ENCODE measurements at regions not wholly inside any gene's neighbourhood (a gene's known extent, or its start where the extent isn't known, plus 50 kb on each side); places are given as distances from the start of the nearest gene placed in this dataset.

GRCh38 chr21:35520302-35520701 is 471.2 kb upstream of the RUNX1 start:
- Histone ChIP-seq H3K9me3 (no peaks in the 10 kb centered on the region), H2AFZ (ENCODE audit: low read depth) (no peak overlapping the region; the same call in 1 of the 2 replicates), H3F3A (replicated peaks; ENCODE audit: insufficient read depth) (no peaks in the 10 kb centered on the region), H3K4me2 (no peak overlapping the region), H3K9ac (no peak overlapping the region), H3K9me2 (no peaks in the 10 kb centered on the region), H4K20me1 (ENCODE audit: insufficient read depth) (no peaks in the 10 kb centered on the region), H3K4me3 (ENCODE audit: low read depth in 2 of 2, low read length in 1 of 2) (no peak overlapping the region), H3K27ac (ENCODE audit: low read depth in 2 of 2, low read length in 1 of 2) (no peak overlapping the region), H3K4me1 (ENCODE audit: control insufficient read depth in 1 of 2, insufficient read depth in 2 of 2, low read depth in 1 of 2, low read length in 1 of 2) (no peaks in the 10 kb centered on the region), H3K36me3 (replicated peaks in 1 of 2; ENCODE audit: control insufficient read depth in 1 of 2, insufficient read depth in 2 of 2, low read length in 1 of 2) (no peaks in the 10 kb centered on the region), H3K27me3 (ENCODE audit: insufficient read depth) (no peaks in the 10 kb centered on the region), H3K79me2 (ENCODE audit: insufficient read depth) (no peaks in the 10 kb centered on the region)
- DNase-seq: no peak
- CTCF ChIA-PET: no interaction called here
- POLR2A ChIA-PET: no interaction called here
- 59% methylated on average over 8 of the region's 8 CpGs for WGBS (ENCODE audit: low lambda C conversion rate)
- TF ChIP-seq SIN3A (IDR thresholded peaks at IDR 0.05; ENCODE audit: borderline replicate concordance, low read depth, low read length) (no peak), FOSL2 (IDR thresholded peaks at IDR 0.05; ENCODE audit: borderline replicate concordance, low read depth) (no peak), ELF1 (IDR thresholded peaks at IDR 0.05) (no peak), MXI1 (IDR thresholded peaks at IDR 0.05; ENCODE audit: low read depth, low read length) (no peak), RAD21 (IDR thresholded peaks at IDR 0.05; ENCODE audit: low read length) (no peak), GABPA (IDR thresholded peaks at IDR 0.05; ENCODE audit: low read depth) (no peak), NRF1 (IDR thresholded peaks at IDR 0.05; ENCODE audit: low read depth, low read length) (no peak), POLR2AphosphoS5 (IDR thresholded peaks at IDR 0.05; ENCODE audit: low read depth, low read length) (no peak), USF1 (IDR thresholded peaks at IDR 0.05; ENCODE audit: borderline replicate concordance, low read depth) (no peak)

- DNase-seq: no peak
- H3K9me3 ChIP-seq: no peaks in the 10 kb centered on the region
- no peaks in the 10 kb centered on the region for H3K36me3 ChIP-seq (replicated peaks in 1 of 2; ENCODE audit: control insufficient read depth in 1 of 2, insufficient read depth in 2 of 2, low read length in 1 of 2)
- 41% methylated on average over 6 of the region's 6 CpGs for WGBS (ENCODE audit: low lambda C conversion rate)
- no peak overlapping the region for H2AFZ ChIP-seq (ENCODE audit: low read depth)
- ChIA-PET POLR2A (no interaction called here), CTCF (no interaction called here)
- H4K20me1 ChIP-seq (ENCODE audit: insufficient read depth): no peaks in the 10 kb centered on the region
- H3K79me2 ChIP-seq (ENCODE audit: insufficient read depth): no peaks in the 10 kb centered on the region
- no peak overlapping the region for H3K4me2 ChIP-seq
- no peaks in the 10 kb centered on the region for H3K4me1 ChIP-seq (ENCODE audit: control insufficient read depth in 1 of 2, insufficient read depth in 2 of 2, low read depth in 1 of 2, low read length in 1 of 2)
- H3K9me2 ChIP-seq: no peaks in the 10 kb centered on the region
- H3K9ac ChIP-seq: no peak overlapping the region
- no peaks in the 10 kb centered on the region for H3F3A ChIP-seq (replicated peaks; ENCODE audit: insufficient read depth)
- no peak overlapping the region for H3K4me3 ChIP-seq (ENCODE audit: low read depth in 2 of 2, low read length in 1 of 2)
- TF ChIP-seq SIN3A (IDR thresholded peaks at IDR 0.05; ENCODE audit: borderline replicate concordance, low read depth, low read length) (no peak), FOSL2 (IDR thresholded peaks at IDR 0.05; ENCODE audit: borderline replicate concordance, low read depth) (no peak), GABPA (IDR thresholded peaks at IDR 0.05; ENCODE audit: low read depth) (no peak), FOXM1 (IDR thresholded peaks at IDR 0.05; ENCODE audit: low read depth) (no peak), TEAD4 (IDR thresholded peaks at IDR 0.05; ENCODE audit: borderline replicate concordance, insufficient read depth) (no peak), GATA2 (CRISPR knock-in tag; IDR thresholded peaks at IDR 0.05) (no peak), IRF3 (IDR thresholded peaks at IDR 0.05; ENCODE audit: low read depth, low read length) (no peak), SMC3 (IDR thresholded peaks at IDR 0.05; ENCODE audit: low read depth, low read length) (no peak), RFX5 (IDR thresholded peaks at IDR 0.05; ENCODE audit: low read length) (no peak), USF1 (IDR thresholded peaks at IDR 0.05; ENCODE audit: borderline replicate concordance, low read depth) (no peak), JUND (IDR thresholded peaks at IDR 0.05) (no peak), EZH2phosphoT487 (IDR thresholded peaks at IDR 0.05; ENCODE audit: borderline replicate concordance, low read depth) (no peak), POLR2AphosphoS5 (IDR thresholded peaks at IDR 0.05; ENCODE audit: low read depth, low read length) (no peak), RXRA (IDR thresholded peaks at IDR 0.05; ENCODE audit: borderline replicate concordance, low read depth) (no peak), NFIC (IDR thresholded peaks at IDR 0.05; ENCODE audit: borderline replicate concordance) (no peak), YY1 (IDR thresholded peaks at IDR 0.05; ENCODE audit: low read depth) (no peak), ELF1 (IDR thresholded peaks at IDR 0.05) (no peak), RCOR1 (IDR thresholded peaks at IDR 0.05; ENCODE audit: low read length) (no peak)
- TF ChIP-seq, protein P1, sequence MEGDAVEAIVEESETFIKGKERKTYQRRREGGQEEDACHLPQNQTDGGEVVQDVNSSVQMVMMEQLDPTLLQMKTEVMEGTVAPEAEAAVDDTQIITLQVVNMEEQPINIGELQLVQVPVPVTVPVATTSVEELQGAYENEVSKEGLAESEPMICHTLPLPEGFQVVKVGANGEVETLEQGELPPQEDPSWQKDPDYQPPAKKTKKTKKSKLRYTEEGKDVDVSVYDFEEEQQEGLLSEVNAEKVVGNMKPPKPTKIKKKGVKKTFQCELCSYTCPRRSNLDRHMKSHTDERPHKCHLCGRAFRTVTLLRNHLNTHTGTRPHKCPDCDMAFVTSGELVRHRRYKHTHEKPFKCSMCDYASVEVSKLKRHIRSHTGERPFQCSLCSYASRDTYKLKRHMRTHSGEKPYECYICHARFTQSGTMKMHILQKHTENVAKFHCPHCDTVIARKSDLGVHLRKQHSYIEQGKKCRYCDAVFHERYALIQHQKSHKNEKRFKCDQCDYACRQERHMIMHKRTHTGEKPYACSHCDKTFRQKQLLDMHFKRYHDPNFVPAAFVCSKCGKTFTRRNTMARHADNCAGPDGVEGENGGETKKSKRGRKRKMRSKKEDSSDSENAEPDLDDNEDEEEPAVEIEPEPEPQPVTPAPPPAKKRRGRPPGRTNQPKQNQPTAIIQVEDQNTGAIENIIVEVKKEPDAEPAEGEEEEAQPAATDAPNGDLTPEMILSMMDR (IDR thresholded peaks at IDR 0.05): no peak
- TF ChIP-seq, protein P2, sequence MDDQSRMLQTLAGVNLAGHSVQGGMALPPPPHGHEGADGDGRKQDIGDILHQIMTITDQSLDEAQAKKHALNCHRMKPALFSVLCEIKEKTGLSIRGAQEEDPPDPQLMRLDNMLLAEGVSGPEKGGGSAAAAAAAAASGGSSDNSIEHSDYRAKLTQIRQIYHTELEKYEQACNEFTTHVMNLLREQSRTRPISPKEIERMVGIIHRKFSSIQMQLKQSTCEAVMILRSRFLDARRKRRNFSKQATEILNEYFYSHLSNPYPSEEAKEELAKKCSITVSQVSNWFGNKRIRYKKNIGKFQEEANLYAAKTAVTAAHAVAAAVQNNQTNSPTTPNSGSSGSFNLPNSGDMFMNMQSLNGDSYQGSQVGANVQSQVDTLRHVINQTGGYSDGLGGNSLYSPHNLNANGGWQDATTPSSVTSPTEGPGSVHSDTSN (IDR thresholded peaks at IDR 0.05): no peak
- H3K27ac ChIP-seq (ENCODE audit: low read depth in 2 of 2, low read length in 1 of 2): no peak overlapping the region
- H3K27me3 ChIP-seq (ENCODE audit: insufficient read depth): no peaks in the 10 kb centered on the region
These were observed 468.8 kb upstream of the RUNX1 start for GRCh38 chr21:35517865-35518264.

Measured in SK-N-SH (cell line).